A673 (cell line): ENCODE measurements at regions not wholly inside any gene's neighbourhood (a gene's known extent, or its start where the extent isn't known, plus 50 kb on each side); places are given as distances from the start of the nearest gene placed in this dataset.

Experiments used
- BruUV-seq: library from RNA; stranded (reverse); fragments of 400-500 nt; replicated peaks from 2 replicates; lab custom pipeline; 2021; lab: Mats Ljungman, UMichigan
- CTCF ChIA-PET: fragments of 300-600 bp; sonication (Branson Sonifier 250); formaldehyde crosslinking; loops from one replicate; lab custom pipeline; 2022; ENCODE audit warnings: antibody characterized with exemption; lab: Charles Lee
- POLR2A ChIA-PET: fragments of 300-600 bp; sonication (Branson Sonifier 250); formaldehyde crosslinking; loops from one replicate; lab custom pipeline; 2022; ENCODE audit warnings: antibody characterized with exemption; ENCODE audit not compliant: low non-redundant PET; lab: Charles Lee
- DNase-seq: peaks from one replicate; pipeline ENCODE4 v3.0.0-alpha.2; 2015; ENCODE audit warnings: low spot score
- H3K27ac ChIP-seq: fragments of 200-600 bp; sonication (generic); 2 replicates; pipeline ENCODE4 v1.5.1; 2016; ENCODE audit warnings: mixed run types, low read depth, mild to moderate bottlenecking, mixed read lengths, antibody characterized with exemption, low read length; ENCODE audit not compliant: poor library complexity, severe bottlenecking
- H3K27me3 ChIP-seq: fragments of 200-600 bp; sonication (generic); replicated peaks from 2 replicates; pipeline ENCODE4 v1.6.1; 2017; ENCODE audit warnings: mixed run types, low read depth, mild to moderate bottlenecking, mixed read lengths, antibody characterized with exemption, low read length; ENCODE audit not compliant: insufficient read depth, poor library complexity
- H3K36me3 ChIP-seq: fragments of 200-600 bp; sonication (generic); 2 replicates; pipeline ENCODE4 v1.6.1; 2016; ENCODE audit warnings: mixed run types, mild to moderate bottlenecking, mixed read lengths, antibody characterized with exemption, low read length; ENCODE audit not compliant: insufficient read depth, poor library complexity, severe bottlenecking
- H3K4me1 ChIP-seq: fragments of 200-600 bp; sonication (generic); 2 replicates; pipeline ENCODE4 v1.6.1; 2017; ENCODE audit warnings: mixed run types, mild to moderate bottlenecking, mixed read lengths, antibody characterized with exemption, low read length; ENCODE audit not compliant: insufficient read depth, poor library complexity, severe bottlenecking
- H3K4me3 ChIP-seq: fragments of 200-600 bp; sonication (generic); 2 replicates; pipeline ENCODE4 v1.5.1; 2016; ENCODE audit warnings: low read depth, mixed run types, mild to moderate bottlenecking, mixed read lengths, low read length; ENCODE audit not compliant: poor library complexity, severe bottlenecking
- H3K9me3 ChIP-seq: fragments of 200-600 bp; sonication (generic); 2 replicates; pipeline ENCODE4 v1.6.1; 2016; ENCODE audit warnings: mixed run types, low read depth, mild to moderate bottlenecking, mixed read lengths, antibody characterized with exemption, low read length; ENCODE audit not compliant: poor library complexity, severe bottlenecking
- EZH2 ChIP-seq: fragments of 200-600 bp; sonication (generic); IDR thresholded peaks from 2 replicates; pipeline ENCODE4 v1.6.1; 2017; ENCODE audit warnings: borderline replicate concordance, low read depth, mild to moderate bottlenecking, mixed read lengths, antibody characterized with exemption, low read length; ENCODE audit not compliant: poor library complexity, severe bottlenecking
- intact Hi-C: fragments of 100-400 bp; cut with micrococcal nuclease; formaldehyde crosslinking; loops from one replicate; pipeline ENCODE4 v1.10.0; 2022; ENCODE audit not compliant: unreplicated experiment
- TF ChIP-seq, protein P1 (sequence below): fragments of 300-800, 200-600 bp; sonication (generic); conservative IDR thresholded peaks from 2 replicates; pipeline ENCODE4 v1.5.1; 2017; ENCODE audit warnings: low read depth, mild to moderate bottlenecking, antibody characterized with exemption, low read length, moderate library complexity, mixed read lengths

- H3K36me3 ChIP-seq = no peaks in the 10 kb centered on the region
- intact Hi-C loops = no loop called here
- no peak for TF ChIP-seq EZH2
- TF ChIP-seq, protein P1, sequence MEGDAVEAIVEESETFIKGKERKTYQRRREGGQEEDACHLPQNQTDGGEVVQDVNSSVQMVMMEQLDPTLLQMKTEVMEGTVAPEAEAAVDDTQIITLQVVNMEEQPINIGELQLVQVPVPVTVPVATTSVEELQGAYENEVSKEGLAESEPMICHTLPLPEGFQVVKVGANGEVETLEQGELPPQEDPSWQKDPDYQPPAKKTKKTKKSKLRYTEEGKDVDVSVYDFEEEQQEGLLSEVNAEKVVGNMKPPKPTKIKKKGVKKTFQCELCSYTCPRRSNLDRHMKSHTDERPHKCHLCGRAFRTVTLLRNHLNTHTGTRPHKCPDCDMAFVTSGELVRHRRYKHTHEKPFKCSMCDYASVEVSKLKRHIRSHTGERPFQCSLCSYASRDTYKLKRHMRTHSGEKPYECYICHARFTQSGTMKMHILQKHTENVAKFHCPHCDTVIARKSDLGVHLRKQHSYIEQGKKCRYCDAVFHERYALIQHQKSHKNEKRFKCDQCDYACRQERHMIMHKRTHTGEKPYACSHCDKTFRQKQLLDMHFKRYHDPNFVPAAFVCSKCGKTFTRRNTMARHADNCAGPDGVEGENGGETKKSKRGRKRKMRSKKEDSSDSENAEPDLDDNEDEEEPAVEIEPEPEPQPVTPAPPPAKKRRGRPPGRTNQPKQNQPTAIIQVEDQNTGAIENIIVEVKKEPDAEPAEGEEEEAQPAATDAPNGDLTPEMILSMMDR = no peak
- no peaks in the 10 kb centered on the region for H3K9me3 ChIP-seq
- H3K27ac ChIP-seq = no peak overlapping the region
- DNase-seq = no peak
- no peak overlapping the region for H3K4me3 ChIP-seq
- H3K4me1 ChIP-seq = peaks cover 22% of the 10 kb centered on the region
- BruUV-seq = no TSS peak
- H3K27me3 ChIP-seq = no peaks in the 10 kb centered on the region
- ChIA-PET CTCF (no interaction called here), POLR2A (no interaction called here)
These were observed 231.4 kb downstream of the CLIC5 start for GRCh38 chr6:45784250-45784649.

DNA sequence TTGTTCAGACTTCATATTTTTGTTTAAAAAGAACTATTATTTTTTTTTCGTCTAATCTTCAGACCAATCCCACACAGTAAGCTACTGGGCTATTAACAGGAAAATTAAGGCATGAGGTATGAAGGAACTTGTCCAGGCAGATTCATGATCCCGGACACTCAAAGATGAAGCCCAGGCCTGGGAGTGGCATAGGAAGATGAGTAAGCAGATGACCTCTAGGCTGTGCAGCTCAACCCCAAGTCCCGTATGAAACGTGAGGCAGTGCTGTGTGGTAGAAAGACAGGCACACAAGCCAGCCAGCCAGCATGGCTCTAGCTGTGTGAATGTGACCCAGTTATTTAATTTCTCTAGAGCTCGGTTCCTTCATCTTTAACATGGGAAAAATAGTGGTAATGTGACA lies 231.9 kb downstream of the CLIC5 start:
- TF ChIP-seq, protein P1 = no peak
- TF ChIP-seq EZH2 = no peak
- H3K9me3 ChIP-seq = no peaks in the 10 kb centered on the region
- H3K27me3 ChIP-seq = no peaks in the 10 kb centered on the region
- BruUV-seq = no TSS peak
- POLR2A ChIA-PET = no interaction called here
- H3K4me1 ChIP-seq = peaks cover 22% of the 10 kb centered on the region
- CTCF ChIA-PET = no interaction called here
- intact Hi-C loops = no loop called here
- no peak for DNase-seq
- no peaks in the 10 kb centered on the region for H3K36me3 ChIP-seq
- H3K4me3 ChIP-seq = no peak overlapping the region
- H3K27ac ChIP-seq = no peak overlapping the region

DNA sequence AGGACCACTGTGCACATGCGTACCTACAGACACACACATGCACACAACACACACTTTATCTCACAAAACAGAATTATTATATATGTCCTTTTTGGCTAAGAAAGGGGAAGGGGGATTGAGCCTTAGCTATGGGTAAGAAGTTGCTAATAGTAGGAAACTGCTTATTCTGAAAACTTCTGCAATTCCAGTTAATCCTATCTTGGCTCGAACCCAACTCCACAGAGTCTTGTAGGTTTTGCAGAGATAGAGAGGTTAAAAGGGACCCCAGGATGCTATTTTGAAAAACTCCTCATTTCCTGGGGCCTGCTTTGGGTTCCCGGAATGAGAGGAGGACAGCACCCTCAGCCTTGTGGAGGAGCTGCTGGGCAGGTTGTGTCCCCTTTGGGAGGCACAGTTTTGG lies 233.8 kb downstream of the CLIC5 start:
- no peak for TF ChIP-seq EZH2
- TF ChIP-seq, protein P1 = no peak
- ChIA-PET POLR2A (no interaction called here), CTCF (no interaction called here)
- H3K4me3 ChIP-seq = no peak overlapping the region
- intact Hi-C loops = no loop called here
- H3K27me3 ChIP-seq = no peaks in the 10 kb centered on the region
- peak; percentile 58 for DNase-seq
- peaks cover 22% of the 10 kb centered on the region for H3K4me1 ChIP-seq
- no peaks in the 10 kb centered on the region for H3K9me3 ChIP-seq
- no peak overlapping the region for H3K27ac ChIP-seq
- no TSS peak for BruUV-seq
- H3K36me3 ChIP-seq = no peaks in the 10 kb centered on the region
